CD14-positive monocyte (primary cell): ENCODE measurements at regions not wholly inside any gene's neighbourhood (a gene's known extent, or its start where the extent isn't known, plus 50 kb on each side); places are given as distances from the start of the nearest gene placed in this dataset.

ENCODE experiments used
- DNase-seq, 3 donors: peaks; one replicate each; pipeline ENCODE4 v3.0.0-alpha.2; 2011 to 2022
- H2AFZ ChIP-seq: 2 replicates; pipeline ENCODE4 v1.6.0; 2012; ENCODE audit warnings: mild to moderate bottlenecking, low read depth, low read length, inconsistent platforms; ENCODE audit not compliant: insufficient read depth, poor library complexity, severe bottlenecking
- H3K27ac ChIP-seq, 2 donors: 1 replicate in 1 of 2; 2 replicates in 1 of 2; pipeline ENCODE4 v1.5.1; 2012 to 2013; ENCODE audit warnings: low read length in 2 of 2, control low read depth in 1 of 2, inconsistent platforms in 1 of 2, low read depth in 1 of 2, mild to moderate bottlenecking in 1 of 2
- H3K27me3 ChIP-seq, 2 donors: one replicate each; pipeline versions ENCODE4 v1.6.0 to v1.6.1; 2011 to 2013; ENCODE audit warnings: low read length in 2 of 2; ENCODE audit not compliant: control insufficient read depth in 2 of 2, insufficient read depth in 2 of 2
- H3K36me3 ChIP-seq, 2 donors: replicated peaks in 1 of 2; 1 replicate in 1 of 2; 2 replicates in 1 of 2; pipeline versions ENCODE4 v1.5.1 to v1.6.1; 2012 to 2013; ENCODE audit warnings: low read length in 2 of 2, control low read depth in 1 of 2, inconsistent platforms in 1 of 2, mild to moderate bottlenecking in 1 of 2; ENCODE audit not compliant: insufficient read depth in 2 of 2, control insufficient read depth in 1 of 2
- H3K4me1 ChIP-seq, 2 donors: 1 replicate in 1 of 2; 2 replicates in 1 of 2; pipeline versions ENCODE4 v1.5.1 to v1.6.1; 2012 to 2013; ENCODE audit warnings: low read length in 2 of 2, control low read depth in 1 of 2, inconsistent platforms in 1 of 2, mild to moderate bottlenecking in 1 of 2, moderate library complexity in 1 of 2; ENCODE audit not compliant: insufficient read depth in 2 of 2, control insufficient read depth in 1 of 2
- H3K4me2 ChIP-seq: replicated peaks from 2 replicates; pipeline ENCODE3; 2012; ENCODE audit warnings: low read length, moderate library complexity, mild to moderate bottlenecking; ENCODE audit not compliant: poor library complexity, severe bottlenecking; ENCODE audit errors: extremely low read depth
- H3K4me3 ChIP-seq, 3 experiments: fragments of 200-600 bp in 1 of 3; sonication (generic) in 1 of 3; replicated peaks in 1 of 3; 1 replicate in 2 of 3; 2 replicates in 1 of 3; pipeline ENCODE4 v1.5.1; 2011 to 2013; ENCODE audit warnings: low read length in 3 of 3, mild to moderate bottlenecking in 3 of 3, control low read depth in 2 of 3, low read depth in 2 of 3, inconsistent platforms in 1 of 3, moderate library complexity in 1 of 3
- H3K79me2 ChIP-seq: 2 replicates; pipeline ENCODE4 v1.6.0; 2012; ENCODE audit warnings: mild to moderate bottlenecking, control low read depth, inconsistent platforms, low read length, moderate library complexity; ENCODE audit not compliant: insufficient read depth
- H3K9ac ChIP-seq: 2 replicates; pipeline ENCODE4 v1.6.0; 2017; ENCODE audit warnings: low read length, mild to moderate bottlenecking; ENCODE audit not compliant: insufficient read depth, poor library complexity, severe bottlenecking
- H3K9me3 ChIP-seq, 2 donors: replicated peaks in 1 of 2; 1 replicate in 1 of 2; 2 replicates in 1 of 2; pipeline versions ENCODE4 v1.5.1 to v1.6.1; 2012 to 2013; ENCODE audit warnings: low read length in 2 of 2, control low read depth in 1 of 2; ENCODE audit not compliant: control insufficient read depth in 1 of 2, insufficient read depth in 1 of 2
- H4K20me1 ChIP-seq: 2 replicates; pipeline ENCODE4 v1.6.0; 2012; ENCODE audit warnings: mild to moderate bottlenecking, low read length, control low read depth, moderate library complexity; ENCODE audit not compliant: insufficient read depth
- H3K27ac Mint-ChIP-seq, 7 donors: one replicate each; pipeline ENCODE4 v1.8.0; 2020; ENCODE audit warnings: mild to moderate bottlenecking in 7 of 7, mixed read lengths in 7 of 7, moderate library complexity in 6 of 7, inconsistent platforms in 2 of 7
- H3K27me3 Mint-ChIP-seq, 3 donors: one replicate each; pipeline ENCODE4 v1.8.0; 2021 to 2022; ENCODE audit warnings: low read depth in 3 of 3, mild to moderate bottlenecking in 3 of 3, mixed read lengths in 3 of 3, moderate library complexity in 3 of 3, inconsistent platforms in 1 of 3
- H3K36me3 Mint-ChIP-seq, 2 donors: one replicate each; pipeline ENCODE4 v1.8.0; 2020; ENCODE audit warnings: mixed read lengths in 2 of 2, inconsistent platforms in 1 of 2, mild to moderate bottlenecking in 1 of 2
- H3K4me1 Mint-ChIP-seq: one replicate; pipeline ENCODE4 v1.8.0; 2020; ENCODE audit warnings: mild to moderate bottlenecking, mixed read lengths
- H3K4me3 Mint-ChIP-seq, 2 donors: one replicate each; pipeline ENCODE4 v1.8.0; 2020; ENCODE audit warnings: mild to moderate bottlenecking in 2 of 2, mixed read lengths in 2 of 2, moderate library complexity in 1 of 2
- H3K9me3 Mint-ChIP-seq, 7 donors: one replicate each; pipeline ENCODE4 v1.8.0; 2020 to 2022; ENCODE audit warnings: mixed read lengths in 7 of 7, mild to moderate bottlenecking in 6 of 7, moderate library complexity in 6 of 7, inconsistent platforms in 2 of 7
- WGBS: methylation state at CpG from one replicate; pipeline ENCODE4 v1.1.5; 2013; ENCODE audit warnings: missing lambda C conversion rate; ENCODE audit not compliant: insufficient coverage; 5-methylcytosine and 5-hydroxymethylcytosine counted together
- intact Hi-C, 2 donors: fragments of 100-400 bp; cut with micrococcal nuclease; formaldehyde crosslinking; loops; one replicate each; pipeline versions ENCODE4 v1.15.0 to v1.15.1; 2023
- TF ChIP-seq, protein P1 (sequence below): fragments of 200-600 bp; IDR thresholded peaks from one replicate; pipeline ENCODE4 v1.8.0; 2022; ENCODE audit warnings: antibody characterized with exemption, mild to moderate bottlenecking

DNA sequence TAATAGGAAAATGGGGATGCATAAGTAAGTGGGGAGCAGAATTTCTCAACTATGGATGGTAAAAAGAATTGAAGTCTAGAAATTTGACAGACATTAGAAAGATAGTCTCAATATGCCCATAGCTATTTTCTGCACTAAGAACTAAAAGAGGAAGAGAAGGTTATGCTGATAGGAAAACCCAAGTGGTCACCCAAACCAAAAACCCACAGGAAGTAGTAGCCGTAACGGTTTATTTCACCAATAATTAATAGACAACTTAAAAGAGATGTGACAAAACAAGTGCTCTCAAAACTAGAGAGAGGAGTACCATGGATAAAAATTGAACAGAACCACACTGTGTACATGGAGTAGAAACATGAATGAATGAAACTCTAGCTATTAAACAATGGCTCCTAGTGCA is 295.4 kb downstream of the FSCB start:
- no peak overlapping the region for H3K9ac ChIP-seq
- H3K27ac Mint-ChIP-seq, result no peak overlapping the region
- H3K4me1 ChIP-seq, result no peaks in the 10 kb centered on the region
- H3K9me3 Mint-ChIP-seq, result peaks cover 0 to 9% (median 7%) of the 10 kb centered on the region in 7 donors
- no peaks in the 10 kb centered on the region for H3K27me3 ChIP-seq
- no peak overlapping the region for H3K4me2 ChIP-seq
- H3K4me3 Mint-ChIP-seq, result no peak overlapping the region
- no peak overlapping the region for H3K27ac ChIP-seq
- no CpG with 5 or more reads among the region's 2 CpGs for WGBS
- H3K4me1 Mint-ChIP-seq, result no peaks in the 10 kb centered on the region
- no peaks in the 10 kb centered on the region for H3K27me3 Mint-ChIP-seq
- H3K36me3 Mint-ChIP-seq, result no peaks in the 10 kb centered on the region
- H3K4me3 ChIP-seq, result no peak overlapping the region
- peaks cover 0 to 7% of the 10 kb centered on the region in 2 donors for H3K9me3 ChIP-seq
- no peak overlapping the region for H2AFZ ChIP-seq
- TF ChIP-seq, protein P1, sequence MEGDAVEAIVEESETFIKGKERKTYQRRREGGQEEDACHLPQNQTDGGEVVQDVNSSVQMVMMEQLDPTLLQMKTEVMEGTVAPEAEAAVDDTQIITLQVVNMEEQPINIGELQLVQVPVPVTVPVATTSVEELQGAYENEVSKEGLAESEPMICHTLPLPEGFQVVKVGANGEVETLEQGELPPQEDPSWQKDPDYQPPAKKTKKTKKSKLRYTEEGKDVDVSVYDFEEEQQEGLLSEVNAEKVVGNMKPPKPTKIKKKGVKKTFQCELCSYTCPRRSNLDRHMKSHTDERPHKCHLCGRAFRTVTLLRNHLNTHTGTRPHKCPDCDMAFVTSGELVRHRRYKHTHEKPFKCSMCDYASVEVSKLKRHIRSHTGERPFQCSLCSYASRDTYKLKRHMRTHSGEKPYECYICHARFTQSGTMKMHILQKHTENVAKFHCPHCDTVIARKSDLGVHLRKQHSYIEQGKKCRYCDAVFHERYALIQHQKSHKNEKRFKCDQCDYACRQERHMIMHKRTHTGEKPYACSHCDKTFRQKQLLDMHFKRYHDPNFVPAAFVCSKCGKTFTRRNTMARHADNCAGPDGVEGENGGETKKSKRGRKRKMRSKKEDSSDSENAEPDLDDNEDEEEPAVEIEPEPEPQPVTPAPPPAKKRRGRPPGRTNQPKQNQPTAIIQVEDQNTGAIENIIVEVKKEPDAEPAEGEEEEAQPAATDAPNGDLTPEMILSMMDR, result no peak
- no peak for DNase-seq
- intact Hi-C loops, result no loop called here
- no peaks in the 10 kb centered on the region for H4K20me1 ChIP-seq
- H3K79me2 ChIP-seq, result no peaks in the 10 kb centered on the region
- no peaks in the 10 kb centered on the region for H3K36me3 ChIP-seq

DNA sequence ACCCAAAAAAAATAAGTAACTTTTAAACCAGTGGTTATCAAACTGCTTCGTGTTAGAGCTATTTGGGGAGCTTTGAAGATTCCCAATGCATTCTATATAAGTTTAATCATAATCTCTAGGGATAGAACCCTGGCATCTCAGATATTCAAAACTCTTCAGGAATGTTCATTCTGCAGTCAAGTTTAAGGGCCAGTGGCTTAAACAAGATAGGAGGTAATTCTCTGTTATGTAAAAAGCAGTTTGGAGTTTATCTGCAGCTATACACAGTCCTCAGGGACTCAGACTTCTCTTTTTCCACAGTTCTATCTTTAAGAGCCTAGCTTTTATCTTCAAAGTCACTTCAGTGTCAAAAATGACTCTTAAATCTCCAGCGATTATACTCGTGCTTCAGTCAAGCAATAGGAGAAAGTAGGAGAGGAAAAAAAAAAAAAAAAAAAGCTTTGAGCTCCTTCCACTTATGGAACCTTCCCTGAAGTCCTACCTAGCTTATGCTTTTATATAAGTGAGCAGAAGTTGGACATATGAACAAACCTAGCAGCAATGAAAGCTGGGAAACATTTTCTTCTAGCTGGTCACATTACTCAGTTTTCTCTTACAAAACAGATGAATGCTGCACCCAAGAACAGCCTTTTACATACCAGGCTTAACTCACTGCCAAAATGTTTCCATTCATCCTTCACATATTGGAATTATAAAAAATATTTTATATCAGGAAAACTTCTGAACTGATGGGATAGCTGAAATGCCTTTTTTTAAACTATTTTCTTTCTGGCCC is 302.8 kb downstream of the FSCB start:
- Histone ChIP-seq H3K79me2 (no peaks in the 10 kb centered on the region), H3K4me1 (no peaks in the 10 kb centered on the region), H3K4me3 (no peak overlapping the region), H3K9me3 (peaks cover 5 to 8% of the 10 kb centered on the region in 2 donors), H3K27me3 (no peaks in the 10 kb centered on the region), H3K4me2 (no peak overlapping the region), H2AFZ (no peak overlapping the region), H3K36me3 (no peaks in the 10 kb centered on the region), H3K27ac (no peak overlapping the region), H4K20me1 (no peaks in the 10 kb centered on the region), H3K9ac (no peak overlapping the region)
- Mint-ChIP-seq H3K27me3 (peaks cover 0 to 2% (median 0%) of the 10 kb centered on the region in 3 donors), H3K4me3 (no peak overlapping the region), H3K27ac (no peak overlapping the region), H3K36me3 (no peaks in the 10 kb centered on the region), H3K9me3 (peaks cover 0 to 10% (median 2%) of the 10 kb centered on the region in 7 donors), H3K4me1 (no peaks in the 10 kb centered on the region)
- intact Hi-C loops, result no loop called here
- DNase-seq, result no peak
- TF ChIP-seq, protein P1, result no peak
- no CpG with 5 or more reads among the region's 3 CpGs for WGBS
